HG02973 (cell line): ENCODE measurements at regions not wholly inside any gene's neighbourhood (a gene's known extent, or its start where the extent isn't known, plus 50 kb on each side); places are given as distances from the start of the nearest gene placed in this dataset.

Experiments used
- ATAC-seq: cut with Tn5 transposase; IDR thresholded peaks from one replicate; pipeline ENCODE4 v1.9.1; 2021; ENCODE audit warnings: moderate library complexity; ENCODE audit not compliant: unreplicated experiment

DNA sequence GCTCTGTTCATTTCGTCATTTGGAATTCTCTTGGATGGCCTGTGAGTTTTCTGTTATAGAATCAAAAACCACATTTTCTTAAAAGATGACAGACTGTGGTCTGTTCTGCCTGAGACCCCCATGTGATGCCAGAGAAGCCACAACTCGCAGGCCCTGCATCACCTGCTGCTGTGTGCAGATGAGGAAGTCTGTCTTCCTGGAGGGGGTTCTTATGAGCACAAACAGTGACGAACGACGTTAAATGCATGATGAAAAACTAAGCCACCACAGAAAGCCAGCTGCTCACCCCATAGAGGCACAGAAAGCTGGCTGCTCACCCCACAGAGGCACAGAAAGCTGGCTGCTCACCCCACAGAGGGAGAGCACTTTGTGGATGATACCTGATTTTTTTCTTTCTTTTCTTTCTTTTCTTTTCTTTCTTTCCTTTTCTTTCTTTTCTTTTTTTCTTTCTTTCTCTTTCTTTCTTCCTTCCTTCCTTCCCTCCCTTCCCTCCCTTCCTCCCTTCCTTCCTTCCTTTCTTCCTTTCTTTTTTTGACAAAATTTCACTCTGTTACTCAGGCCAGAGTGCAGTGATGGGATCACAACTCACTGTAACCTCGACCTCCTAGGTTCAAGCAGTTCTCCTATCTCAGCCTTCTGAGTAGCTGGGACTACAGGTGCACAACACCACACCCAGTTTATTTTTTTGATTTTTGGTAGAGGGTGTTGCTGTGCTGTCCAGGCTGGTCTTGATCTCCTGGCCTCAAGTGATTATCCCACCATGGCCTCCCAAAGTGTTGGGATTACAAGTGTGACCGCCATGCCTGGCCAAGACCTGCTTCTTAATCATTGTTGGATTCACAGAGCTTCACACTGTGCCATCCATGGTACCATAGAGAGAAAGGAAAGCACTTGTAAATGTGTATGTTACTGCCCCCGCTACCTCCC is 1191.4 kb downstream of the UQCRFS1 start:
- no peak for ATAC-seq

DNA sequence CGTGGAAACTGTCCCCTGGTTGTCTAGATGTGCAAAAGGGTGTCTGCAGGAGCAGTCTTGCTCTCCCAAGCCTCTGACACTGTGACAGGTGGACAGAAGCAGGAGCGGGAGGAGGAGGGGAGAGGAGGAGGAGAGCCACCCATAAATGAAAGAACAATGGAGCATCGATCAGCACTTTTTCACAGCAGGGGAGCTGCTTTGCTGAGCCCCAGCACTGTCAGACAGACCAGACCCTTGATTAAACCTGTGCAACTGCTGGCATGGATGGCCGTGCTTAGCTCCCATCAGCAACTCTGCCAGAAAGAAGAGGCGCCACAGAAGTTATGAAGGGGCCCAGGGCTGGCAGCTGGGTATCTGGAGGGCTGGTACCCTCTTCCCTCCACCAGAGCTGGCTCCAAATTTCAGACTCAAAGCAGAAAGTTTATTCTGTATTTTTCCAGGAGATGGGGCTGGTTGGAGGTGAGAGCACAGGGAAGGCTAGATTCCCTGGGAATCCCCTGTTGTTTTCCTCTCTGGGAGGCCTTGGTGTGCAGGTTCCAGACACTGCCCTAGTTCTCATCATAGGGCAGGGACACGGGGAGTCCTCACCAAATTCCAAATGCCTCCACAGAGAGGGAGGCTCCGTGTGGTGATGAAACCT is 1192.2 kb downstream of the UQCRFS1 start:
- ATAC-seq: no peak

DNA sequence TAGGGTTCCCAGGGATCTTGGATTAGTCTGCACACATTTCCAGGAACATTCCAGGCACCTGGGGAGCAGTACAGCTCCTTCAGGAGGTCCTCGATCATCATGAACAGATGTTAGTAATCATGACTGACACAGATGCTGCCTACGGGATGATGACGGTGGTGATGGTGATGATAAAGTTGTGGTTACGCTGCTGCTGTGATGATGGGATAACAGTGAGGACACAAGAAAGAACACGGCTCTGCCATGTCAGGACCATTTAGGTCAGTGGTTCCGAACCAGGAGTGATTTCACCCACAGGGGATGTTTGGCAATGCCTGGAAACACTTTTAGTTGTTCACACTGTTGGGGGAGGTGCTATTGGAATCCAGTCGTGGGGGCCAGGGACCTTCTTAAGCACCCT is 1193.0 kb downstream of the UQCRFS1 start:
- no peak for ATAC-seq

DNA sequence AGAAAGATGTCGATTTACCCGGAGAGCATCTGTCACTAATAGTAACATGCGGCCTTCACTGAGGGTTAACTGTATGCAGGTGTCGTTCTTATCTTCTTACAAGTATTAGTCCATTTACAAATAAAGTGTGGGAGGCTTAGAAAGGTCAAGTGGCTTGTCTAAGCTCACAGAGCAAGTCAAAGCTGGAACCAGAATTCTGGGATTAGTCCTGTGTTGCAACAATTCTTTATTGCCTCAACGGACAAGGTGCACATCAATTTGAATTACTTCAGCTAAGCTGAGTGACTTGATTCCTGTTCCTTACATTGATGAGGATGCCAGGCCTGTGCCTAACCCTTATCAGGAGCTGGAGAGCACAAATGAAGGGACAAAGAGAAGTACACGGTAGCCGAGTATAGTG is 1193.6 kb downstream of the UQCRFS1 start:
- no peak for ATAC-seq

DNA sequence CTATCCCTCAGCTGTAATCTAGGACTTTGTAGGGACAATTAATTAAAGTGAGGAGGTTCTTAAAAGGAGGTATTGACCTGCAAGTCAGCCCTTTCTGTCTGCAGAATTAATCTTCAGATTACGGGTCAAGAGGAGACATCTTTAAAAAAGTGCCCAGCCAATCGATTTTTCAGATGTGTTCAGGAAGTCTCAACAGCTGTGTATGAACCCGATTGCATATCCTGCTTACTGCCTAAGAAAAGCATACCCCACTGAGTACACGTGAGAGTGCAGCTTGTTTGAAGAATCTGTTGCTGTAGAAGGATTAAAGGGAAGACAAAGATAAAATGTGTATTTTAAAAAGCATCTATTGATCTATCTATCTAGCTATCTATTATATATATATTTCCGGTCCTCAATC is 1194.5 kb downstream of the UQCRFS1 start:
- no peak for ATAC-seq

DNA sequence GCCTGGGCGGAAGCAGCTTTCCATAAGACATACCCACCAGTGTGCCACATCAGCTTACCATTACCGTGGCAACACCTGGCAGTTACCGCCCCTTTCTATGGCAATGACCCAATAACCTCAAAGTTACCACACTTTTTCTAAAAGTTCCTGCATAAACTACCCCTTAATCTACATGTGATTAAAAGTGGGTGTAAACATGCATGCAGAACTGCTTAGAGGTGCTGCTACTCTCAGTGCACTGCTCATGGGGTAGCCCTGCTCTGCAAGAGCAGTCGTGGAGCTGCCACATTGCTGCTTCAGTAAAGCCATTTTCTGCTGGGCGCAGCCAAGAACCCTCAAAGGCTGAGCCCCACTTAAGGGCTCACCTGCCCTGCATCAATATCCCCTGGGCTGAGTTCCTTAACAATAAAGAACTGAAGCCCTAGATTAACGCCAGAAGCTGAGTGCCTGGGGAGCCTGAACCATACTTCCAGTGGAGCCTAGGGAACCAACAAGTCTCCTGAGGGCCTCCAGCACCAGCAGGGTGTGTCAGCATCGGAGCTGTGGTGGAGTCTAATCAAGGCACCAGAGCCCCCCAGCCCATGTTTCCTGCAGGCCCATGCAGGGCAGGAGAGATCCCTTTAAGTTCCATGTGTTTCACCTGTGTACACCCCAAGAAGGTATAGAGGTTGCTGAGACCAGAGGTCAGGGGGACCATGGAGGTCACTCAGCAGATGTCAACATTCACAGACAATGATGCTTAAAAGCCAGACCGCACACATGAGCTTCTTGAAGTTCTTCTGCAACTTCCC is 1198.1 kb downstream of the UQCRFS1 start:
- no peak for ATAC-seq

DNA sequence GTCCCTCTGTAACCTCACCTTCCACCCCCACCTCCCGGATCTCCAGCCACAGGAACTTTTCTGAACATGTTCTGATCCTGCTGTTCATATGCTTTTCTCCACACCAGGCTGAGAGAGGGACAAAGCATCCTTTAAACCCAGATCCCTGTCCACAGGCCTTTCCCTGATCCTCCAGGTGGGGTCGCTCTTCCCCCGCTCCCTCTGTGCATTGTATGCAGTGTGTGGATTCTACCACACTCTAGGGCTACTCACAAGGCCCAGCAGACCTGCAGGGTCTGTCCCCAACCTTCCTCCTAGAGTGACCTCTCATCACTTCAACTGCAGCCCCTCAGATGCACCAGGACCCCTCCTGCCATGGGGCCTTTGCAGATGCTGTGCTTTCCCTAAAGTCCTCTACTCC is 1200.6 kb downstream of the UQCRFS1 start:
- ATAC-seq: no peak

DNA sequence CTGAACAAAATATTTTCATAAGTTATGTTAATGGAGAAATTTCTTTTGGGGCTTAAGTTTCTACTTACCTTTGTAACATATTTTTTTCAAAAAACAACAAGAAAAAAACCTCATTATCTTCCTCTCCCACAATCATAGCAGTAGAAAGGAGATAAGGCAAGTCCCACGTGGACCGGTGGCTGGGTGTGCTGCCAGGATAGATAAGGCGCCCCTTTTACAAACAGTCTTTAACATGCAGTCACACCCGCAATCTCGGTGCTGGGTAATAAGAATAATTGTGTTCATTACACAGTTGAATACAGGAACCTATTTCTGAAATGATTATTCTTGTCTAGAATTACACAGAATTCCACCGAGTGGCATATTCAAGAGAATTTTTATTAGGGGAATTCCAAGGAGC is 1202.3 kb downstream of the UQCRFS1 start:
- no peak for ATAC-seq

DNA sequence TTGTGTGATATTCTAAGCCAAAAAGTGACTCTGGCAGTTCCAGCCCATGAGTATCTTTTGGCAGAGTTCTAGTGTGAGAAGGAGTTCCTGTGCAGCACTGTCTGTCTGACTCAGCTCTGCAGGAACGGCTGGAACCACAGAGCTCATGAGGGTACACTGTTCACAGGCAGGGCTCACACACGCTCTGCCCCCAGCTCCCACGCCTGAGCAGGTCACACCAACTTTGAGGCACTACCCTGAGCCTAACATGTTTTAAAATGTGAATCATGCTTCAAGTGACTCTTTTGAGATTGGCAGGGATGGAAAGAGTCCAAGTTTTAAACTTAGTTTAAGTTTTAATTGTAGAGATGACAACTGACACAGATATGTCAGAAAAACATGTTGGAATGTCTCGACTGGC is 1203.3 kb downstream of the UQCRFS1 start:
- no peak for ATAC-seq

DNA sequence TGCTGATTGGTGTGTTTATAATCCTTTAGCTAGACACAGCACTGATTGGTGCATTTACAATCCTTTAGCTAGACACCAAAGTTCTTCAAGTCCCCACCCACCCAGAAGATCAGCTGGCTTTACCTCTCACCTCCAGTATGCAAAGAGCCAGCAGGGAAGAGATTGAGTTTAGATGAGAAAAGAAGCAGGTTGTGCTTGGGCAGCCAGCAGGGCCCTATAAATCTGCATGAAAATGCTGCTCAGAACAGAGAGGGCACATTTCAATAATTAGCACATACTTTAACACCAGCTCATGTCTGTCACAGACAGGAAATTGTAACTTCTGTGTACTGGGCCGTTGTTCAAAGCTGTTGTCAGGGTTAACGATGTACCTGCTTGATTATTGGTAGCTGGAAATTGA is 1204.3 kb downstream of the UQCRFS1 start:
- ATAC-seq: no peak

DNA sequence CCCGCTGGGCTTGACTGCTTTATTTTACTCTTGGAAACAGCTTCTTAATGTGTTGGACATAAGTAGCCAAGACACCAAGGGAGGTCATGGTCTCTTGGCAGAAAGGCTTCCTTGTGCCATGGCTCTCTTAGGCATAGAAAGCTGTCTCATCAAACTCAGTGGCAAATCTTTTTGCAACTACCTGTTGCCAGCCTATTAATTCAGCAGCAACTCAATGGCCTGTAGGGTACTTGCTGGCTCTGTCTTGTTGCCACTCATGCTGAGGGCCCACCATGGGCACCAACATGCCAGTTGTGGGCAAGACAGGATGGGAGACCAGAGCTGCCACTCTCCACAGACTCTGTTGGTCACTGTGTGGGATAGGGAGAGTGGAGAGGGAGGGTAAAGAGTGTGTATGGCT is 1209.4 kb downstream of the UQCRFS1 start:
- ATAC-seq: no peak

DNA sequence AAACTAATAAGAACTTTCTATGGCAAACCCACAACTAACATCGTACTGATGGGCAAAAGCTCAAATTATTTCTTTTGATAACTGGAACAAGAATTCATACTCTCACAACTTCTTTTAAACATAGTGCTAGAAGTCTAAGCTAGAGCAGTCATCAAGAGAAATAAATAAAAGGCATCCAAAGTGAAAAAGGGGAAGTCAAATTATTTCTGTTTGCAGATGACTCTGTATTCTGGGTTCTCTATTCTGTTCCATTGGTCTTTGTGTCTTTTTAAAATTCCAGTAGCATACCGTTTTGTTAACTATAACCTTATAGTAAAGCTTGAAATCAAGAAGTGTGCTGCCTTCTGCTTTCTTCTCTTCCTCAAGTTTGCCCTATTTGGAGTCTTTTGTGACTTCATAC is 1215.9 kb downstream of the UQCRFS1 start:
- ATAC-seq: no peak

DNA sequence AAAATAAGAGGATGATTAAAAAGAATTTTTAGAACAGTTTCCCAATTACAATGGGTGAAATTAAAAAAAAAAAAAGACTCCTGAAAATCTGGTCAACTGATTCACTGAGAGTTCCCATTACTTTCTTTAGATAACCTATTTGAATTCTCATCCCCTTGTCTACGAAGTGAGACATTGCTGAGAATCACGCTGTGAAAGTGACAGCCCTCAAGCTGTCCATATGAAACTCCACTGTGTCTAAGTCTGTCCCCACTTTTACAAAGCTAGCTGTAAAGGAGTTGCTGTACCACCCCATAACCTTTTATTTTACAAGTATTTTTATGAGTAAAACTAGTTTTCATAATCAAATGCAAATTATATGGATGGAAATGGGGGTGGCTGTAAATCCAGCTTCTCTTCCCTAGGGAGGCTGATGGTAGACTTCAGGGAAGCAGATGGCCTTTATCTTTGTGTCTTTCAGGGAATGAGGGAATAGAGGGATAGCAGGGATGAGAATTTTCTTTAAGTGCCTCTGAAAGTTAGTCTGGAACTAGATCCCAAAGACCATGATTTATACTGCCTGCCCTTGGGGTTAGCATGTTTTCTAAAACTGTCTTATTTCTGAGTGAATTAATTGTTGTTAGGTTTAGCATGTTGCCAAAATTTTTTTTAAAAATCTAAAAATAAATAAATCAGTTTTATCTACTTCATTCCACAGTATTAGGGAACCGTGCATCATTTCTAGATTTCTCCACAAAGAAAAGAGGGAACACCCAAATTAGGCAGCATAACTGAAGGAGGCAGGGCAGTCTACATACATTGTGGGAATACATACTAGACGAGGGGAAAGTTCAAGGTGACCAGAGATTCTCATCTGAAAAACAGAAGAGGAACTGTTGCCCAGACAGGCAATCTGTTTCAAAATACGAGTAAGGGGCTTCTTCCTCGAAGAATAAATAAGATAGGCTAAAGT is 1219.1 kb downstream of the UQCRFS1 start:
- ATAC-seq: no peak

DNA sequence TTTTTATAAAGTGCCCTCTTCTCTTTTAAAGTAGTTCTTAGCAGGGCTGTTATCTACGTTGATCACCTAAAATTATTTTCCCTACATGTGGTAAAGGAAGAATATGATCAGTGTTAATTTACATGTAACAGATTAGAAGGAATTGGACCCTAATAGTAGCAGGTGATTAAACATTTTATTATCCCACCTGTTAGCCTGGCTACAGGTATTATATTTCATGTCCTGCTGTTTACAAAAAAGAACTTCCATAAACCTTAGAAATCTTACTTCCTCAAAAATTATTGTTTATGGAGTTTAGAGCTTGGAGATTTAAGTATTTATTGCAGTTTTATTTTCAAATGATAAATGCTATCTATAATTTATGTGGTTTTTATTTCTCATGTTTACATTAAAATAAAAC is 1226.7 kb downstream of the UQCRFS1 start:
- ATAC-seq: no peak

DNA sequence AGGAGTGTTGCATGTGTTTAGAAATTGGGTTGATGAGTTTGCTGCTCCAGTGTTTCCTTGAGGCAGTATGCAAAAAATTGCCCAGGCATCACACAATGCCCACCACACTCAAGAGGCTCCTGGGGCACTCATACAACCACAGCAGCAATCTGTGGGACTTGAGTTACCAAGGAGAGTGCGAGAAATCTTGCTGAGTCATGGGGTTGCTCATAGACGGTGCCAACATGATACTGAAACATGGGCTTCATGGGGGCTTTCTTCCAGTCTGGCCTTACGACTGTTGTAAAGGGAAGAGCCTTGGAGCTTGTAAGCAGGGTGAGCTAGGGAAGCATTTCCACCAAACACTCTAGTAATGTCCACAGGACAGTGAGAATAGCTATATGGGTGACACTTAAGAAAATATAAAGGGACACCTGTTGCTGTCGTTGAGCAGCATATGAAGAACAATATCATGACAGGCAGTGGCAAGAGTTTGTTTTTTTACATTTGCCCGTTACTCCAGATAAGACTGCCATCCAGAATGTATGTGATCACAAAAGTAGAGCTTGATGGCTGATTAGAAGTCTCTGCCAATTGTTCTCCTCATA is 1237.4 kb downstream of the UQCRFS1 start:
- ATAC-seq: no peak

DNA sequence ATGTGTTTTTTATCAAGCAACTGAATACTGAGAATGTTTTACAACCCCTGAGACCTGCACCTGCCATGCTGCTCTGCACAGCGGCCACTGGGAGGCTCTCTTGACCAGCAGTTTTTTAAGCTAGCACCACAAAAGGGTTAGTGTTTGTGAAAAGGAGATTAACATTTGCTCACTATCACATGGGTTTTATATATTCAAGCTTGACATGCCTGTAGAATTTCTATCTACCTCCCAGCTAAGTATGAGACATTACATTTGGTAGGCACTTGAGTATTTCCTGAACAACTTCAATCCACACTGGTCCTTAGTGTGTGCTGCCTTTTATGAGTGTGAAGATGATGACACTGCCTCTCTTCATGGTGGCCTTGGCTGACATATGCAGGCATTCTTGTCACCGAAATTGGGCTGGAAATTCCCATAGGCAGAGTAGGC is 1238.9 kb downstream of the UQCRFS1 start:
- no peak for ATAC-seq

DNA sequence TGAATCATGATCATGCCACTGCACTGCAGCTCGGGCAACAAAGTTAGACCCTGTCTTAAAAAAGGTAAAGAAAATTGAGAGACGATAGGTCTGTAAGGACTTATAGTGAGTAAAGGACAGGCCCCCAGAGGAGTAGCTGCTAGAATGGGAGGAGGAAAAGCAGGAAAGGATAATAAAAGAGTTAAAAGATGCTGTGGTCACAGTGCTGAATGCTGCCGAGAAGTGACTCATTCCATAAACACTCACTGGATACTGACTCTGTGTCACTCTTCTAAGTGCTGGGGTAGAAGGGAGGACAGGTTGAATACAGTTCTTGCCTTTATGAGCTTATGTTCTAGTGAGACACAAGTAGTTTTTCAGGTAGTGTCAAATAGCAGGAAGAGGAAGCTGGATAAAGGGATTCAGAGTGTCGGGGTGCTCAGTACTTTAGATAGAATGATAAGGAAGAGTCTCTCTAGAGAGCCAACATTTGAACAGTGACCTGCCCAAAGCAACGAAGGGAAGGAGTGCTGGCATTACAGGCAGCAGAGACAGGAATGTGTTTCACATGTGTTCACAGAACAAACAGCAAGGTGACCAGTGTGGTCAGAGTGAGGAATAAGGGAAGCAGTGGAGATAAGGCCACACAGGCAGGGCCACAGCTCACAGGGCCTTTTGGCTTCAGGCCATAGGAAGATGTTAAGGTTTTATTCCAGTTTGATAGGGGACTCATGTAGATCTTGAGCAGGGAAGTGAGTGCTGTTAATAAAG is 1240.5 kb downstream of the UQCRFS1 start:
- no peak for ATAC-seq

DNA sequence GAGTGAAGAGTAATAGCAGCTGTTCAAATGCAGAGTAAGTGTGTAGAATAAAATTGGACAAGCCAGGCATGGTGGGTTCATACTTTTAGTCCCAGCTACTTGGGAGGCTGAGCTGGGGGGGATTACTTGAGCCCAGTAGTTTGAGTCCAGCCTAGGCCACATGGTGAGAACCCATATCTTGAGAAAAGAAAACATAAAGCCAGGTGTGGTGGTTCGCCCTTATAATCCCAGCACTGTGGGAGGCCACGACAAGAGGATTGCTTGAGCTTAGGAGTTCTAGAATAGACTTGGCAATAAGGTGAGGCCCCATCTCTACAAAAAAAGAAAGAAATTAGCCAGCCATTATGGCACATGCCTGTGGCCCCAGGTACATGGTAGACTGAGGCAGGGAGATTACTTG is 1241.1 kb downstream of the UQCRFS1 start:
- no peak for ATAC-seq

DNA sequence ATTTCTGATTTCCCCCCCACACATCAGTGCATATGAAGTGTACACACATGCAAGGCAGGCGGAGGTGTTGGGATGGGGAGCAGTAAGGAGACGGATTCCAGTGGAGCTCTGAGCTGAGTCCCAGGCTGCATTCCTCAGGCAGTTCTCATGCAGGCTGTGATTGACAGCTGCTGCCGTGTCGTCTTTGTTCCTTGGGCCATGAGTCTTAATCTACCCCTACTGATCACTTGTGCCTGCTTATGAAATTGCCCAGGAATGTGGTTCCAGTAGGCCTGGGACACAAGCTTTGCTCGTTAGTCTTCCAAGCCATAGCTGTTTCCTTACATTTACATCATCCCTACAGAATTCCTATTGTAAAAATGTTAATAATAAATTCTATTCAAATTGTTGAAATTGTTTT is 1241.9 kb downstream of the UQCRFS1 start:
- ATAC-seq: no peak
